Vagina (tissue), 2 donors: ENCODE measurements at regions not wholly inside any gene's neighbourhood (a gene's known extent, or its start where the extent isn't known, plus 50 kb on each side); places are given as distances from the start of the nearest gene placed in this dataset.

Experiments
- CTCF ChIP-seq, 3 experiments: fragments of 450-650 bp in 2 of 3; fragments of 200-600 bp in 1 of 3; sonication (generic) in 1 of 3; IDR thresholded peaks; one replicate each; pipeline ENCODE4 v1.5.1; 2017 to 2019; ENCODE audit warnings: antibody characterized with exemption in 3 of 3, mild to moderate bottlenecking in 2 of 3, moderate library complexity in 2 of 3
- POLR2A ChIP-seq, 2 donors: fragments of 450-650 bp; IDR thresholded peaks; one replicate each; pipeline ENCODE4 v1.6.1; 2017; ENCODE audit warnings: antibody characterized with exemption in 2 of 2, mild to moderate bottlenecking in 2 of 2, moderate library complexity in 2 of 2

DNA sequence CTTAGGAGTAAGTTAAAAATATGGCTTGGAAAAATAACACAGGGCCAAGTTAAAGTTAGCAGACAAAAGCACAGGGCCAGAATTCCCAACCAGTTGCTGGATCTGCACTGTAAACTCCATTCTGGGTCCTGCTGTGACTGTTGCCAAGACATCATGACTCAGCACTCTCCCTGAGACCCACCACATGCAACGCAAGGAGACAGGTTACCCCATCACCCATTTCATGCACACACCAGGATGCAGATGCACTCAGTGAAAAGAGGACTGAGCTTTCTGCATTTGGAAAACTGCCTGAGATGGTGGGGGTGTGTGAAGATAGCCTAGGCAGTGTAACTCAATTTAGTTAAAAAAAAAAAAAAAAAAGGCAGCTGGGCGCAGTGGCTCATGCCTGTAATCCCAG lies 97.6 kb upstream of the ZNF438 start:
- TF ChIP-seq CTCF (IDR thresholded peaks at IDR 0.05) = no peak
- no peak for TF ChIP-seq POLR2A (IDR thresholded peaks at IDR 0.05)
